ENCODE measurements at regions not wholly inside any gene's neighbourhood (a gene's known extent, or its start where the extent isn't known, plus 50 kb on each side); places are given as distances from the start of the nearest gene placed in this dataset.

GRCh38 chr4:167955006-167955405, 137.3 kb upstream of the ANXA10 start:
- no peak for TF ChIP-seq RARB (CRISPR knock-in tag; IDR thresholded peaks at IDR 0.05)
- no peak for TF ChIP-seq OSR1 (CRISPR knock-in tag; IDR thresholded peaks at IDR 0.05)
- no peak for TF ChIP-seq PATZ1 (CRISPR knock-in tag; IDR thresholded peaks at IDR 0.05; ENCODE audit: borderline replicate concordance)
- TF ChIP-seq CREB5 (CRISPR knock-in tag; IDR thresholded peaks at IDR 0.05; ENCODE audit: low read depth), result no peak
- no peak for TF ChIP-seq GLIS3 (CRISPR knock-in tag; IDR thresholded peaks at IDR 0.05)
- no peak for TF ChIP-seq ARNTL (CRISPR knock-in tag; IDR thresholded peaks at IDR 0.05; ENCODE audit: borderline replicate concordance, low read depth)
- no peak for TF ChIP-seq ZC3H10 (CRISPR knock-in tag; IDR thresholded peaks at IDR 0.05)

All from SK-N-SH treated with all-trans-retinoic acid at 6 μM for 48 hours (cell line).